ENCODE measurements at regions not wholly inside any gene's neighbourhood (a gene's known extent, or its start where the extent isn't known, plus 50 kb on each side); places are given as distances from the start of the nearest gene placed in this dataset.

DNA sequence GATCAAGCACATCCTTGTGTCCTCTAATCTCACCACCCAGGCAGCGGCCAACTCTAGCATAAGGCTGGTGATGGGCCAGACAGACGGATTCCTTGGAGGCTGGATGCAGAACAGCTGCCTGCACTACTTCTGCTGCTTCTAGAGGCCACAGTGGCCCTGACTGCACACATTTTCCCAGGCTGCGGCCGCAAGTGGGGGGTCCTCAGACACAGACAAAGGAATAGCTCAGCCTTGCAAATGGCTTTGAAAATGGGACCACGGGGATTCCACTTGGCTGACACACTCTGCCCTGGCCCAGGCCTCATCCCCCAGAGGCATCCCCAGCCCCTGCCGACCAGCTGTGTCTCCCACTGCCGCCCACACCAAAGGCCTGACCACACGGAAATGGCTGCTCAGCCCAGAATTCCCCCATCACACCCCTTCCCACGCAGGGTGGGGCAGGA is 540.8 kb downstream of the BNC2 start:
- no peaks in the 10 kb centered on the region for H3K36me3 ChIP-seq (ENCODE audit: control insufficient read depth, insufficient read depth, low read length)
- no peak for DNase-seq (ENCODE audit: extremely low read depth, insufficient read length)
- TF ChIP-seq, protein P1, sequence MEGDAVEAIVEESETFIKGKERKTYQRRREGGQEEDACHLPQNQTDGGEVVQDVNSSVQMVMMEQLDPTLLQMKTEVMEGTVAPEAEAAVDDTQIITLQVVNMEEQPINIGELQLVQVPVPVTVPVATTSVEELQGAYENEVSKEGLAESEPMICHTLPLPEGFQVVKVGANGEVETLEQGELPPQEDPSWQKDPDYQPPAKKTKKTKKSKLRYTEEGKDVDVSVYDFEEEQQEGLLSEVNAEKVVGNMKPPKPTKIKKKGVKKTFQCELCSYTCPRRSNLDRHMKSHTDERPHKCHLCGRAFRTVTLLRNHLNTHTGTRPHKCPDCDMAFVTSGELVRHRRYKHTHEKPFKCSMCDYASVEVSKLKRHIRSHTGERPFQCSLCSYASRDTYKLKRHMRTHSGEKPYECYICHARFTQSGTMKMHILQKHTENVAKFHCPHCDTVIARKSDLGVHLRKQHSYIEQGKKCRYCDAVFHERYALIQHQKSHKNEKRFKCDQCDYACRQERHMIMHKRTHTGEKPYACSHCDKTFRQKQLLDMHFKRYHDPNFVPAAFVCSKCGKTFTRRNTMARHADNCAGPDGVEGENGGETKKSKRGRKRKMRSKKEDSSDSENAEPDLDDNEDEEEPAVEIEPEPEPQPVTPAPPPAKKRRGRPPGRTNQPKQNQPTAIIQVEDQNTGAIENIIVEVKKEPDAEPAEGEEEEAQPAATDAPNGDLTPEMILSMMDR (IDR thresholded peaks at IDR 0.05; ENCODE audit: insufficient read depth, low read length, poor library complexity, severe bottlenecking) = no peak
- no peaks in the 10 kb centered on the region for H3K27me3 ChIP-seq (replicated peaks; ENCODE audit: control insufficient read depth, insufficient read depth, low read length)
- no peak overlapping the region for H3K4me3 ChIP-seq (replicated peaks; ENCODE audit: low read depth, low read length)

DNA sequence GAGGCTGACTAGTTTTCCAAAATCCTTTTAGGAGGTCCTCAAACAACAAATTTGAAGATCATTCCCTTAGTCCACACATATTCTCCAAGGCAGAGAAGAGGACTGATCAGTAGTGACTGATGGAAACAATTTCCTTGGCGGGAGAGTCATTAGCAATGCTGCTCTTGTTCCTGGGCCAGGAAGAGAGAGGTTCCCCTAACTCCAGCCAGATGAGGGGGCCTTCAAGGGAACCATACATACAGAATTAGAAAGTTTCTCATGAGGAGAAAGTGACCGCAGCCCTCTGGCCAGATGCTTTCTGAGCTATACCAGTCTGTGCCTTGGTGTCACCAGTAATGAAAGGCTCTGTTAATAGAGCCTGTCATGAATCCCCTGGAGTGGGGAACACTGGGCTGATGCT is 539.4 kb downstream of the BNC2 start:
- H3K27me3 ChIP-seq (replicated peaks; ENCODE audit: control insufficient read depth, insufficient read depth, low read length) = no peaks in the 10 kb centered on the region
- no peak for DNase-seq (ENCODE audit: extremely low read depth, insufficient read length)
- H3K4me3 ChIP-seq (replicated peaks; ENCODE audit: low read depth, low read length) = no peak overlapping the region
- TF ChIP-seq, protein P1 (IDR thresholded peaks at IDR 0.05; ENCODE audit: insufficient read depth, low read length, poor library complexity, severe bottlenecking) = no peak
- no peaks in the 10 kb centered on the region for H3K36me3 ChIP-seq (ENCODE audit: control insufficient read depth, insufficient read depth, low read length)

DNA sequence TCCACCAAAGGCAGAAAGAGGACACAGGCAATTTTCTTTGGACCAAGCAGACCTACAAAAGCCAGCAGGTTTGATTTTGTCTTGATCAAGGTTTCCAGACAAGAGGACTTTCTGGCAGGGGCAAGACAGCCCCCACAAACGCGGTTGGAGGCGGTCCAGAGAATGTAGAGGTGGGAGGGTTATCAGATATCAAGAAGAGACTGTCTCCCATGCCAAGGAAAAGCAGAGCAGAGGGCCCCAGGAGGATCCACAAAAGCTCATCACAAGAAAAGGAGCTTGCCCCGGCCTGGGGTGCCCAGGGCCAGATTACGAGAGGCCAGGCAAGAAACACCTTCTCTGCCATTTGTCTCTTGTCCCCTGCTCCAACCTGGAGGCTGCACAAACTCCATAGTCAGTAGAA is 538.9 kb downstream of the BNC2 start:
- Histone ChIP-seq H3K36me3 (ENCODE audit: control insufficient read depth, insufficient read depth, low read length) (no peaks in the 10 kb centered on the region), H3K4me3 (replicated peaks; ENCODE audit: low read depth, low read length) (no peak overlapping the region), H3K27me3 (replicated peaks; ENCODE audit: control insufficient read depth, insufficient read depth, low read length) (no peaks in the 10 kb centered on the region)
- DNase-seq (ENCODE audit: extremely low read depth, insufficient read length) = no peak
- TF ChIP-seq, protein P1 (IDR thresholded peaks at IDR 0.05; ENCODE audit: insufficient read depth, low read length, poor library complexity, severe bottlenecking) = no peak

DNA sequence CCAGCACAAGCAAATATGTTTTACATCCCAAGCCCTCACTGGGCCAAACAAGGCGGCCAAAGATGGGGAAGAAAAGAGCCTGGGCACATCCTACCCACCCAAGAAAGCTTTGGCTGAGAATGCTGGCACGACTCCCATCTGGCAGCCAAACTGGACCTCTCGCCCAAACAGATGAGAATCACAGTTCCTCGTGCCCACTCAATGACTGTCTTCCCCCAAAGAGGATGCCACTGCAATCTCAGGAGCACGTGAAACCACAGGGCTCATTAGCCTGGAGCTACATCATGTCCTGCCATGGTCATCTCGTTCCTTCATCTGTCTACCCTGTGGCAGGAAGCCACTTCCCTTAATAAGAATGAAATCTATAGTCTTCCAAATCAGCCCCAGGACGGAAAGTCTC is 536.8 kb downstream of the BNC2 start:
- no peak for DNase-seq (ENCODE audit: extremely low read depth, insufficient read length)
- Histone ChIP-seq H3K27me3 (replicated peaks; ENCODE audit: control insufficient read depth, insufficient read depth, low read length) (no peaks in the 10 kb centered on the region), H3K36me3 (ENCODE audit: control insufficient read depth, insufficient read depth, low read length) (no peaks in the 10 kb centered on the region), H3K4me3 (replicated peaks; ENCODE audit: low read depth, low read length) (no peak overlapping the region)
- TF ChIP-seq, protein P1 (IDR thresholded peaks at IDR 0.05; ENCODE audit: insufficient read depth, low read length, poor library complexity, severe bottlenecking) = no peak

DNA sequence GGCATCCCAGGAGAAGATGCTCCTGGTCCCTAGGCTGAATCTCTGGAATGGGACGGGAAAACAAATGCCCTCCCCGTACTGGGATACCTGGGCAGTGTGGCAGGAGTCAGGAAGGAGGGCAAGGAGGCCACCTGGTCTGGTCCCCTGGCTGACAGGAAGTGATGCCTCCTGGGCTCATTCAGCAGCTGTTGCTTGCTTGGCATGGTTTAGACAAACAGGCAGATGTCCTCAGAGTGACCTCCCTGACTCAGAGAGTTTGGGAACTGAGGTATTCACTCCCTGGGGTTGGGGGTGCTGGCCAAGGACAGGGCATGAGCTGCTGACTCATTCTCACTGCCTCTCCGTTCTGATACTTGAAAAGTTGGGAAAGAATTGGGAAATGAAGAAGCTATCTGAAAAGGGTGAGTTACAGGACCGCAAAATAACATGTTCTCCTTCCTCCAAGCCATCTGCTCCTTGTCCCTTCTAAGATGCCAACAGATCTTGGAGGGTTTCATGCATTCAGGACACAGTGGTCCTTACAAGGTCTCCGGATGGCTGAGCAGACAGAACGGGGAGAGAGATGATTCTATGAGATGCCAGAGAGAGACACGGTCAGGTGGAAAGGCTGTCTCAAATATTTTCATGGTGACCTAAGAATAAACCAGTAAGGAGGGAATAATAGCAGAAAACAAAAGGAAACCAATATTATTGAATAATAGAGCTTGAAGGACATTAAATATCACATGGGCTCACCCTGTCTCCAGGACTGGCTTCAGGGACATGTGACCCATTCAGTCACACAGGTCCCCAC is 534.5 kb downstream of the BNC2 start:
- TF ChIP-seq, protein P1 (IDR thresholded peaks at IDR 0.05; ENCODE audit: insufficient read depth, low read length, poor library complexity, severe bottlenecking) = no peak
- no peak for DNase-seq (ENCODE audit: extremely low read depth, insufficient read length)
- Histone ChIP-seq H3K36me3 (ENCODE audit: control insufficient read depth, insufficient read depth, low read length) (no peaks in the 10 kb centered on the region), H3K4me3 (replicated peaks; ENCODE audit: low read depth, low read length) (no peak overlapping the region), H3K27me3 (replicated peaks; ENCODE audit: control insufficient read depth, insufficient read depth, low read length) (no peaks in the 10 kb centered on the region)
